SU-DHL-6 (cell line): ENCODE measurements at regions not wholly inside any gene's neighbourhood (a gene's known extent, or its start where the extent isn't known, plus 50 kb on each side); places are given as distances from the start of the nearest gene placed in this dataset.

Experiments
- EZH2phosphoT487 ChIP-seq: fragments of 200-600 bp; sonication (generic), shearing (Covaris generic); conservative IDR thresholded peaks from 2 replicates; pipeline ENCODE4 v1.6.1; 2018; ENCODE audit warnings: mild to moderate bottlenecking, antibody characterized with exemption, low read length, moderate library complexity, mixed read lengths
- TF ChIP-seq, protein P1 (sequence below): fragments of 200-600 bp; sonication (generic); IDR thresholded peaks from one replicate; pipeline ENCODE4 v1.5.1; 2017; ENCODE audit warnings: antibody characterized with exemption, mild to moderate bottlenecking, low read length, moderate library complexity; ENCODE audit not compliant: insufficient read depth, poor library complexity, severe bottlenecking

GRCh38 chr1:82634266-82634665 is 833.5 kb downstream of the ADGRL2 start:
- TF ChIP-seq, protein P1, sequence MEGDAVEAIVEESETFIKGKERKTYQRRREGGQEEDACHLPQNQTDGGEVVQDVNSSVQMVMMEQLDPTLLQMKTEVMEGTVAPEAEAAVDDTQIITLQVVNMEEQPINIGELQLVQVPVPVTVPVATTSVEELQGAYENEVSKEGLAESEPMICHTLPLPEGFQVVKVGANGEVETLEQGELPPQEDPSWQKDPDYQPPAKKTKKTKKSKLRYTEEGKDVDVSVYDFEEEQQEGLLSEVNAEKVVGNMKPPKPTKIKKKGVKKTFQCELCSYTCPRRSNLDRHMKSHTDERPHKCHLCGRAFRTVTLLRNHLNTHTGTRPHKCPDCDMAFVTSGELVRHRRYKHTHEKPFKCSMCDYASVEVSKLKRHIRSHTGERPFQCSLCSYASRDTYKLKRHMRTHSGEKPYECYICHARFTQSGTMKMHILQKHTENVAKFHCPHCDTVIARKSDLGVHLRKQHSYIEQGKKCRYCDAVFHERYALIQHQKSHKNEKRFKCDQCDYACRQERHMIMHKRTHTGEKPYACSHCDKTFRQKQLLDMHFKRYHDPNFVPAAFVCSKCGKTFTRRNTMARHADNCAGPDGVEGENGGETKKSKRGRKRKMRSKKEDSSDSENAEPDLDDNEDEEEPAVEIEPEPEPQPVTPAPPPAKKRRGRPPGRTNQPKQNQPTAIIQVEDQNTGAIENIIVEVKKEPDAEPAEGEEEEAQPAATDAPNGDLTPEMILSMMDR: no peak
- no peak for TF ChIP-seq EZH2phosphoT487
